ENCODE measurements at regions not wholly inside any gene's neighbourhood (a gene's known extent, or its start where the extent isn't known, plus 50 kb on each side); places are given as distances from the start of the nearest gene placed in this dataset.

DNA sequence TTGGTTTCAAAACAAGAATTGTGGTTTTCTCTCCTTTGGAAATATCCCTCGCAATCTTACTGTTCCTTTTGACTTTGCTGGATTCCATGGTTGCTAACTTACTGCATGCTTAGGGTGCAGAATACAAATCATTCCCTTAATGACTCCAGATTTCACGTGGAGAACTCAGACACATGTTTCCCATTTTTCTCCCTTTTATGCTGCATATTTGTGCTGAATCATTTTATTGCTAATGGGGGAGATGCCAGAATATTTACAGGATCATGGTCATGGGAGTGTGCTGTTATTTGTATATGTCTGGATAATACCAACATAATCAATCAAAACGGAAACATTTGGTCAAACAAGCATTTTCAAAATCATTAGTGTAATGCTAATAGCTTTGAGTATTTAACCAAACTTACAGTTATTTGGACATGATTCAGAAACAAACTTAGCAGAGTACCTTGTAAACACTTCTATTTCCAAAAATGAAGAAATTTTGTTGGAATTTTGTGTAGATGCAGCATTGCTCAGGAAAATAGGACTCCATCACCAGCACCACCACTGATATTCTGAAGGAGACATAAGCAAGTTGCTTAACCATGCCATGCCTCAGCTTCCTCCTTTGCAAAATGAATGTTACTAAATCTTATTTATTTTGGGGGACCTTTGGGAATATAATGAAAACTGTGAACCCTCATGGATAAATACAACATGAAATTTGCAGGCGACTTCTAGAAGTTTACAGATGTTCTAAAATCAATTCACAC lies 122.5 kb upstream of the RND3 start:
- TF ChIP-seq CTCF (IDR thresholded peaks at IDR 0.05; ENCODE audit: poor library complexity) (no peak), EZH2phosphoT487 (IDR thresholded peaks at IDR 0.05; ENCODE audit: low read depth, severe bottlenecking, unreplicated experiment) (no peak)
